ENCODE measurements at regions not wholly inside any gene's neighbourhood (a gene's known extent, or its start where the extent isn't known, plus 50 kb on each side); places are given as distances from the start of the nearest gene placed in this dataset.

GRCh38 chr9:107761307-107761706 is 271.7 kb upstream of the KLF4 start:
- intact Hi-C loops (cut with micrococcal nuclease), result no loop called here
- CTCF ChIA-PET, result no interaction called here
- no peaks in the 10 kb centered on the region for H3K79me2 ChIP-seq (ENCODE audit: low read length)
- DNase-seq (no peak), ATAC-seq (no peak)
- H3K4me2 ChIP-seq (ENCODE audit: low read length), result no peak overlapping the region
- H3K9me2 ChIP-seq (replicated peaks; ENCODE audit: low read length), result no peaks in the 10 kb centered on the region
- H3K9ac ChIP-seq (ENCODE audit: low read length), result no peak overlapping the region
- H4K20me1 ChIP-seq (ENCODE audit: low read length), result no peaks in the 10 kb centered on the region
- H3K9me3 ChIP-seq (ENCODE audit: low read length), result no peaks in the 10 kb centered on the region
- no peak for TF ChIP-seq CTCF (conservative IDR thresholded peaks at IDR 0.05; ENCODE audit: low read depth, low read length)
- TF ChIP-seq EZH2 (IDR thresholded peaks at IDR 0.05; ENCODE audit: low read length, unreplicated experiment), result no peak
- no peak for TF ChIP-seq EZH2phosphoT487 (IDR thresholded peaks at IDR 0.05; ENCODE audit: borderline replicate concordance, low read length)
- peaks cover 2% of the 10 kb centered on the region for H3K4me1 ChIP-seq (ENCODE audit: insufficient read depth, low read length)
- no peak overlapping the region for H2AFZ ChIP-seq (ENCODE audit: low read length)
- no peaks in the 10 kb centered on the region for H3F3A ChIP-seq (ENCODE audit: low read length, unreplicated experiment)
- no peaks in the 10 kb centered on the region for H3K27me3 ChIP-seq (ENCODE audit: low read length)
- POLR2A ChIA-PET (ENCODE audit: unreplicated experiment), result no interaction called here
- no peak overlapping the region for H3K4me3 ChIP-seq (ENCODE audit: low read length)
- no peak overlapping the region for H3K27ac ChIP-seq (ENCODE audit: low read length)
- no peaks in the 10 kb centered on the region for H3K36me3 ChIP-seq (ENCODE audit: low read depth, low read length)
- BruUV-seq (replicated peaks), result no TSS peak

GRCh38 chr9:107760469-107761242 is 271.1 kb upstream of the KLF4 start:
- Histone ChIP-seq H3K4me2 (ENCODE audit: low read length) (no peak overlapping the region), H3K4me3 (ENCODE audit: low read length) (no peak overlapping the region), H3K9ac (ENCODE audit: low read length) (no peak overlapping the region), H3K4me1 (ENCODE audit: insufficient read depth, low read length) (peaks cover 8% of the 10 kb centered on the region), H3K27ac (ENCODE audit: low read length) (no peak overlapping the region), H4K20me1 (ENCODE audit: low read length) (no peaks in the 10 kb centered on the region), H3F3A (ENCODE audit: low read length, unreplicated experiment) (no peaks in the 10 kb centered on the region), H3K36me3 (ENCODE audit: low read depth, low read length) (no peaks in the 10 kb centered on the region), H2AFZ (ENCODE audit: low read length) (no peak overlapping the region), H3K9me2 (replicated peaks; ENCODE audit: low read length) (no peaks in the 10 kb centered on the region), H3K27me3 (ENCODE audit: low read length) (no peaks in the 10 kb centered on the region), H3K79me2 (ENCODE audit: low read length) (no peaks in the 10 kb centered on the region), H3K9me3 (ENCODE audit: low read length) (no peaks in the 10 kb centered on the region)
- intact Hi-C loops (cut with micrococcal nuclease), result no loop called here
- DNase-seq (no peak), ATAC-seq (no peak)
- TF ChIP-seq EZH2phosphoT487 (IDR thresholded peaks at IDR 0.05; ENCODE audit: borderline replicate concordance, low read length) (no peak), CTCF (conservative IDR thresholded peaks at IDR 0.05; ENCODE audit: low read depth, low read length) (no peak), EZH2 (IDR thresholded peaks at IDR 0.05; ENCODE audit: low read length, unreplicated experiment) (no peak)
- POLR2A ChIA-PET (ENCODE audit: unreplicated experiment), result no interaction called here
- no TSS peak for BruUV-seq (replicated peaks)
- CTCF ChIA-PET, result no interaction called here

- intact Hi-C loops (cut with micrococcal nuclease), result loop anchor here (10.0 kb wide), 1 partner anchor 715 kb away; no protein-coding TSS in a partner anchor
Observed at GRCh38 chr9:107759823-107760166, 270.2 kb upstream of the KLF4 start.

More at GRCh38 chr9:107759823-107760166, 270.2 kb upstream of the KLF4 start:
- no peaks in the 10 kb centered on the region for H4K20me1 ChIP-seq (ENCODE audit: low read length)
- no peaks in the 10 kb centered on the region for H3K79me2 ChIP-seq (ENCODE audit: low read length)
- no peaks in the 10 kb centered on the region for H3K36me3 ChIP-seq (ENCODE audit: low read depth, low read length)
- H2AFZ ChIP-seq (ENCODE audit: low read length), result no peak overlapping the region
- no peaks in the 10 kb centered on the region for H3K9me3 ChIP-seq (ENCODE audit: low read length)
- H3K4me2 ChIP-seq (ENCODE audit: low read length), result no peak overlapping the region
- TF ChIP-seq EZH2 (IDR thresholded peaks at IDR 0.05; ENCODE audit: low read length, unreplicated experiment), result no peak
- TF ChIP-seq CTCF (conservative IDR thresholded peaks at IDR 0.05; ENCODE audit: low read depth, low read length), result no peak
- TF ChIP-seq EZH2phosphoT487 (IDR thresholded peaks at IDR 0.05; ENCODE audit: borderline replicate concordance, low read length), result no peak
- H3K27me3 ChIP-seq (ENCODE audit: low read length), result no peaks in the 10 kb centered on the region
- no peak overlapping the region for H3K4me3 ChIP-seq (ENCODE audit: low read length)
- no peak overlapping the region for H3K9ac ChIP-seq (ENCODE audit: low read length)
- no peaks in the 10 kb centered on the region for H3F3A ChIP-seq (ENCODE audit: low read length, unreplicated experiment)
- DNase-seq (no peak), ATAC-seq (no peak)
- H3K4me1 ChIP-seq (ENCODE audit: insufficient read depth, low read length), result peaks cover 15% of the 10 kb centered on the region
- H3K27ac ChIP-seq (ENCODE audit: low read length), result no peak overlapping the region
- no peaks in the 10 kb centered on the region for H3K9me2 ChIP-seq (replicated peaks; ENCODE audit: low read length)
- ChIA-PET POLR2A (ENCODE audit: unreplicated experiment) (no interaction called here), CTCF (no interaction called here)
- BruUV-seq (replicated peaks), result no TSS peak
